AG04450 (cell line): ENCODE measurements at regions not wholly inside any gene's neighbourhood (a gene's known extent, or its start where the extent isn't known, plus 50 kb on each side); places are given as distances from the start of the nearest gene placed in this dataset.

Source experiments
- CTCF ChIA-PET: fragments of 300-600, 350-600 bp; formaldehyde crosslinking; extraction: SDS; loops from one replicate; lab custom pipeline; 2022; ENCODE audit warnings: antibody characterized with exemption, inconsistent platforms; lab: Charles Lee
- POLR2A ChIA-PET: fragments of 350-600 bp; formaldehyde crosslinking; extraction: SDS; loops from one replicate; lab custom pipeline; 2021; ENCODE audit warnings: antibody characterized with exemption, inconsistent platforms; lab: Yijun Ruan, JAX
- DNase-seq: peaks from one replicate; pipeline ENCODE4 v3.0.0-alpha.2; 2011; ENCODE audit warnings: low read depth, low spot score
- H3K27ac ChIP-seq: one replicate; pipeline ENCODE4 v1.5.1; 2012; ENCODE audit warnings: low read depth, low read length, control low read depth
- H3K27me3 ChIP-seq: one replicate; pipeline ENCODE4 v1.6.0; 2012; ENCODE audit warnings: low read length; ENCODE audit not compliant: control insufficient read depth, insufficient read depth
- H3K4me3 ChIP-seq: 2 replicates; pipeline ENCODE4 v1.5.1; 2011; ENCODE audit warnings: mild to moderate bottlenecking, low read depth, low read length, control low read depth
- H3K9me3 ChIP-seq: 2 replicates; pipeline ENCODE4 v1.5.1; 2012; ENCODE audit warnings: low read length; ENCODE audit not compliant: control insufficient read depth, insufficient read depth
- TF ChIP-seq, protein P1 (sequence below): IDR thresholded peaks from 2 replicates; pipeline ENCODE4 v1.5.1; 2011; ENCODE audit warnings: low read depth, low read length, control low read depth, inconsistent platforms

DNA sequence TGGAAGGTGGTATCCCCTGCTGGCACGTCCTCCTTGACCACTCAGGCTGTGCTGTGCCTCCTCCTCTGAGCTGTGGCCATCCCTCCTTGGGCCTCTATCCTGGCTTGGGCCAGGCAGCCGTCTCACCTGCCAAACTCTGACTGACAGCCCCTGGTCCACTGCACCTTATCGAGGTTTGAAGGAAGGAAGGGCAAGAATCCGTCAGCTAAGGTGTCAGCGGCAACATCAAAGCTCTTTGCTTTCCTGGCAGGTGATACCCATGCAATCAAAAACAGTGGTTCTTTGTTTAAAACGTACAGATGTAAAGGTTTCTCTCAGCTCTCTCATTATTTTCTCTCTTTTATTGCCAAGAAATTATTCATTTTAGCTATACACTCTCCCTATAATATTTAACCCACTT is 203.9 kb downstream of the TBXT start:
- Histone ChIP-seq H3K4me3 (no peak overlapping the region), H3K27ac (no peak overlapping the region), H3K27me3 (no peaks in the 10 kb centered on the region), H3K9me3 (peaks cover 4% of the 10 kb centered on the region; the same call in 1 of the 2 replicates)
- ChIA-PET POLR2A (no interaction called here), CTCF (interaction anchor here (0.6 to 1.7 kb wide), 6 partner anchors 12 to 197 kb away, joined by 3 to 5 read pairs (median 3); no protein-coding TSS in a partner anchor)
- TF ChIP-seq, protein P1, sequence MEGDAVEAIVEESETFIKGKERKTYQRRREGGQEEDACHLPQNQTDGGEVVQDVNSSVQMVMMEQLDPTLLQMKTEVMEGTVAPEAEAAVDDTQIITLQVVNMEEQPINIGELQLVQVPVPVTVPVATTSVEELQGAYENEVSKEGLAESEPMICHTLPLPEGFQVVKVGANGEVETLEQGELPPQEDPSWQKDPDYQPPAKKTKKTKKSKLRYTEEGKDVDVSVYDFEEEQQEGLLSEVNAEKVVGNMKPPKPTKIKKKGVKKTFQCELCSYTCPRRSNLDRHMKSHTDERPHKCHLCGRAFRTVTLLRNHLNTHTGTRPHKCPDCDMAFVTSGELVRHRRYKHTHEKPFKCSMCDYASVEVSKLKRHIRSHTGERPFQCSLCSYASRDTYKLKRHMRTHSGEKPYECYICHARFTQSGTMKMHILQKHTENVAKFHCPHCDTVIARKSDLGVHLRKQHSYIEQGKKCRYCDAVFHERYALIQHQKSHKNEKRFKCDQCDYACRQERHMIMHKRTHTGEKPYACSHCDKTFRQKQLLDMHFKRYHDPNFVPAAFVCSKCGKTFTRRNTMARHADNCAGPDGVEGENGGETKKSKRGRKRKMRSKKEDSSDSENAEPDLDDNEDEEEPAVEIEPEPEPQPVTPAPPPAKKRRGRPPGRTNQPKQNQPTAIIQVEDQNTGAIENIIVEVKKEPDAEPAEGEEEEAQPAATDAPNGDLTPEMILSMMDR: no peak
- DNase-seq: no peak

DNA sequence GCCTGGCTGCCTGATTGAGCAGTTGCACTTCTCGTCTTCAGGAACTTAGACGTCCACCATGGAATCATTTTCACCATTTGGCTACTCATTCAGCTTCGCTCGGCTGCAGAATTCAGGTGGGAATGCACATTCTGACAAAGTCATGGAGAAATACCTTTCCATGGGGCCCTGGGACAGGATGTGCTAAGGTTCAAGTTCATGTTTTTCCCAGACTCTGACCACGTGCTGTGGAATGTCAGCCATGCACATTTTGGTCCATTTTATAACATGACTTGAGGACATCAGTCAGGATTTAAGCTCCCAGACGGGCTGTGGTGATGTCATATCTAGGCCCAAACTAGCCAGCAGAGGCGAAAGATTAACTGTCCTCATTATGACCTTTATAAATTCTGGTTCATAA is 205.3 kb downstream of the TBXT start:
- DNase-seq: no peak
- TF ChIP-seq, protein P1: no peak
- H3K4me3 ChIP-seq: no peak overlapping the region
- CTCF ChIA-PET: no interaction called here
- no peaks in the 10 kb centered on the region for H3K27me3 ChIP-seq
- H3K27ac ChIP-seq: no peak overlapping the region
- H3K9me3 ChIP-seq: peaks cover 4% of the 10 kb centered on the region; the same call in 1 of the 2 replicates
- POLR2A ChIA-PET: no interaction called here

DNA sequence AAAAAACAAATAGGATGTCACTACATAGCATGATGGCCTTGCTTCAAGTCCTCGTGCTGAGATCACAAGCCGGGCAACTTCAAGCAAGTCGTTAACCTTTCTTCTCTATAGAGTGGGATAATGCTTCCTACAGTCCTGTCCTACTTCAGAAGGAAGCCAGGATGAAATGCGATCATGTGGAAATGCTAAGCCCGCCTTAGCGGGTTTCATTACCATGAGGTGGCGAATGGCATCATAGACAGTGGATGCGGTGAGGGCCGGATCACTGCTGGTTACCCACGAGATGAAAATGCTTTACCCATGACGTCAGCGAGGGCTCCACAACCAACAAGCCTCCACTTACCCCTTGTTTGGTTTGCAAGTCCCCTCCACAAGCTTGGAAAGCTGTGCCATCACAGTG is 206.4 kb downstream of the TBXT start:
- POLR2A ChIA-PET: no interaction called here
- H3K9me3 ChIP-seq: peaks cover 4% of the 10 kb centered on the region; the same call in 1 of the 2 replicates
- TF ChIP-seq, protein P1: no peak
- H3K27ac ChIP-seq: no peak overlapping the region
- no peak for DNase-seq
- H3K4me3 ChIP-seq: no peak overlapping the region
- H3K27me3 ChIP-seq: no peaks in the 10 kb centered on the region
- CTCF ChIA-PET: no interaction called here

DNA sequence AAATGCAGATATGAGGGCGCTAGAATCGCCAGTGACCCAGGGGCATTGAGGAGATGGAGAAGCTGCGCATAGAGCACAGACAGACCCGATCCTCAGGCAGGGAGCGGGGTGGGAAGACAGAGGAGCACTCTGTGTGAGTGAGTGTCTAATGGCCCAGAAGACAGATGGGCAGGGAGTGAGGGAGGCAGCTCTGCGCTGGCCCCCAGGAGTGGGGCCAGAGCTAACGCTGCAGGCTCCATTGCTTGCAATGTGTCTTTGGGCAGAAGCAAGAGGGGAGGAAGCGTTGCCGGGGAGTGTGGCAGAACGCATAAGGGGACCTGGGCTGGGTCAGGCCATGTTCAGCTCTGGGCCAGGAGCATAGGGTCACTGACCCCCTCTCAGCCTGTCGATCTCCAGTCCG is 207.0 kb downstream of the TBXT start:
- ChIA-PET POLR2A (no interaction called here), CTCF (no interaction called here)
- TF ChIP-seq, protein P1: no peak

DNA sequence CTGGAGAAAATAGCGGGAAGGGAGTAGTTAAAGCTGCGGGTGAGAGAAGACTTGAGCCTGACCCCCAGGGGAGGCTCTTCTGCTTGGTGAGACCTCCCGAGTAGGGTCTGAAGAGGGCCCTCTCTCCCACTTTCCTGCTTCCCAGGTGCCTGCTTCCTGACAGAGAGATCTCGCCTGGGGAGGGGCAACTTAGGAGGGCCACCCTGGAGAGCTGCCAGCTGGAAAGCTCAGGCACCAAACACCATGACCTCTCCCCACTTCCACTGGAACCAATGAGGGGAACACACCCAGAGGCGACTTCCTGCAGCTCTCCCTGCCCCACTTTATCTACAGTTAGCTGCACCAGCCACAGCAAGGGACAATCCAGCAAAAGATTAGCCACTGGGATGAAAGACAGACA is 208.0 kb downstream of the TBXT start:
- POLR2A ChIA-PET: no interaction called here
- Histone ChIP-seq H3K4me3 (no peak overlapping the region), H3K27me3 (no peaks in the 10 kb centered on the region), H3K27ac (no peak overlapping the region), H3K9me3 (peaks cover 4% of the 10 kb centered on the region; the same call in 1 of the 2 replicates)
- TF ChIP-seq, protein P1: no peak
- CTCF ChIA-PET: no interaction called here
- DNase-seq: no peak

More for the DNA sequence above, 207.0 kb downstream of the TBXT start:
- Histone ChIP-seq H3K27me3 (no peaks in the 10 kb centered on the region), H3K4me3 (no peak overlapping the region), H3K27ac (no peak overlapping the region), H3K9me3 (peaks cover 4% of the 10 kb centered on the region; the same call in 1 of the 2 replicates)
- DNase-seq: no peak
